ENCODE measurements at regions not wholly inside any gene's neighbourhood (a gene's known extent, or its start where the extent isn't known, plus 50 kb on each side); places are given as distances from the start of the nearest gene placed in this dataset.
"Not testable (repeated sequence)": the region's sequence is repeated elsewhere in the genome, so short reads cannot be mapped to it uniquely, and the experiment has no call there.

- no peak for TF ChIP-seq CTCF (conservative IDR thresholded peaks at IDR 0.05; ENCODE audit: low read depth, low read length)
- H3K4me3 ChIP-seq (ENCODE audit: low read depth, low read length): no peak overlapping the region
- no peak for DNase-seq (ENCODE audit: low read depth)
Observed at GRCh38 chr22:22733881-22734373, 89.5 kb downstream of the GGTLC2 start.

GRCh38 chr22:22734395-22735272, 90.2 kb downstream of the GGTLC2 start:
- not testable (repeated sequence) for DNase-seq (ENCODE audit: low read depth); H3K4me3 ChIP-seq (ENCODE audit: low read depth, low read length)

- not testable (repeated sequence) for DNase-seq (ENCODE audit: low read depth); H3K4me3 ChIP-seq (ENCODE audit: low read depth, low read length)
Observed at GRCh38 chr22:22735276-22735675, 90.9 kb downstream of the GGTLC2 start.

- no peak for DNase-seq (ENCODE audit: low read depth)
- no peak for TF ChIP-seq CTCF (conservative IDR thresholded peaks at IDR 0.05; ENCODE audit: low read depth, low read length)
- H3K4me3 ChIP-seq (ENCODE audit: low read depth, low read length): no peak overlapping the region
Observed at GRCh38 chr22:22735695-22736611, 91.5 kb downstream of the GGTLC2 start.

- DNase-seq (ENCODE audit: low read depth): no peak
- no peak for TF ChIP-seq CTCF (conservative IDR thresholded peaks at IDR 0.05; ENCODE audit: low read depth, low read length)
Observed at GRCh38 chr22:22737590-22737989, 93.2 kb downstream of the GGTLC2 start.

GRCh38 chr22:22738959-22739585, 94.7 kb downstream of the GGTLC2 start:
- no peak for DNase-seq (ENCODE audit: low read depth)
- TF ChIP-seq CTCF (conservative IDR thresholded peaks at IDR 0.05; ENCODE audit: low read depth, low read length): no peak
- no peak overlapping the region for H3K4me3 ChIP-seq (ENCODE audit: low read depth, low read length)

More at GRCh38 chr22:22737590-22737989, 93.2 kb downstream of the GGTLC2 start:
- H3K4me3 ChIP-seq (ENCODE audit: low read depth, low read length): no peak overlapping the region

GRCh38 chr22:22740560-22741276, 96.3 kb downstream of the GGTLC2 start:
- no peak for DNase-seq (ENCODE audit: low read depth)
- no peak for TF ChIP-seq CTCF (conservative IDR thresholded peaks at IDR 0.05; ENCODE audit: low read depth, low read length)
- H3K4me3 ChIP-seq (ENCODE audit: low read depth, low read length): no peak overlapping the region
